IgD-negative memory B cell (primary cell): ENCODE measurements at regions not wholly inside any gene's neighbourhood (a gene's known extent, or its start where the extent isn't known, plus 50 kb on each side); places are given as distances from the start of the nearest gene placed in this dataset.
A peak's percentile ranks its signal among the peaks of the same experiment; 100 is the strongest.

ENCODE experiments used
- H3K27ac Mint-ChIP-seq, 3 donors: one replicate each; pipeline ENCODE4 v1.8.0; 2020 to 2022; ENCODE audit warnings: mild to moderate bottlenecking in 3 of 3, mixed read lengths in 3 of 3, moderate library complexity in 1 of 3
- H3K27me3 Mint-ChIP-seq: one replicate; pipeline ENCODE4 v1.8.0; 2021; ENCODE audit warnings: mixed read lengths
- H3K36me3 Mint-ChIP-seq: one replicate; pipeline ENCODE4 v1.8.0; 2020; ENCODE audit warnings: mild to moderate bottlenecking, mixed read lengths
- H3K4me1 Mint-ChIP-seq, 3 donors: one replicate each; pipeline ENCODE4 v1.8.0; 2020 to 2022; ENCODE audit warnings: mixed read lengths in 3 of 3, mild to moderate bottlenecking in 1 of 3
- H3K4me3 Mint-ChIP-seq, 4 donors: one replicate each; pipeline ENCODE4 v1.8.0; 2020 to 2022; ENCODE audit warnings: mild to moderate bottlenecking in 4 of 4, mixed read lengths in 4 of 4, moderate library complexity in 3 of 4
- H3K9me3 Mint-ChIP-seq, 3 donors: one replicate each; pipeline ENCODE4 v1.8.0; 2020 to 2021; ENCODE audit warnings: mixed read lengths in 3 of 3, mild to moderate bottlenecking in 1 of 3

DNA sequence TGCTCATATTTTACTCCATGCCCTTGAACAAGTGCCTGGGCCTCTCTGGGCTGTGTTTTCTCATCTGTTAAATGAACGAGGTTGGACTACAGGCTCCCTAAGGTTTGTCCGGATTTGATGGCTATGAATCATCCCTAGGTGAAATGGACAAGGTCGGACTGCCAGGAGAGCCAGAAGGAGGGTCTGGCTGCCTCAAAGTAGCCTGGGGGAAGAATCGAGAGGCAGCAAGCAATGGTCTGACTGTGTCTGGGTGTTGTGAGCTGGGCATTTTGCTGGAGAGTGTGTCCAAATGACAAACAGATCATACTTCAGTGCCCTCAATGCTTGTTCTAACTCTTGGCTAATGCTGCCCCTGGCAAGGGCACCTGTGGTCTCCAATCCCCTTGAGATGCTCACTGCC lies 730.9 kb downstream of the PTPRU start:
- peaks cover 0 to 5% (median 0%) of the 10 kb centered on the region in 3 donors for H3K4me1 Mint-ChIP-seq
- no peak overlapping the region for H3K4me3 Mint-ChIP-seq
- H3K36me3 Mint-ChIP-seq, result peaks cover 2% of the 10 kb centered on the region
- H3K9me3 Mint-ChIP-seq, result peaks cover 0 to 6% (median 0%) of the 10 kb centered on the region in 3 donors
- no peak overlapping the region for H3K27ac Mint-ChIP-seq
- peaks cover under 1% of the 10 kb centered on the region for H3K27me3 Mint-ChIP-seq

DNA sequence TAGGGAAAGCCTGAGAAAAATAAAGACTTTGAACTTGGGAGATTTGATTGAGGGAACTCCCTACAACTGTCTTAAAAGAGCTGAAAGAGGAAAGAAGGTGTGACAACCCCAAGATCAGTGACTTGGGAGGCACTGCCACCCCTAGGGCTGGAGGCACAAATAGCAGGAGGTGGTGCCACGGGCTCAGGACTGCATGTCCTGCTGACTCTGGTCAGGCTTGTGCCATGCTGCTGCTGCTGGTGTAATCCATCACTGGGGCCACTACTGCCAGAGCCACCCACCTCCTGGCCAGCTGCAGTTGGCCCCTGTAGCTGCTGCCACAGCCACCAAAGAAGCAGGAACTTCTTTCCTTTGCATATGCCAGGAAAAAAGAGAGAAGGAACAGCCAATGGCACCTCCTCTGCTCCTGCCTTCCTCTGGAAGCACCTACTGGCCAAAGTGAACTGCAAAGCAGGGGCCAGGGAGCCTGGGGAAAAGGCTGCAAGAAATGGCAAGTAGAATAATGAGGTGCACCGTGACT lies 730.3 kb downstream of the PTPRU start:
- H3K4me1 Mint-ChIP-seq, result peaks cover 0 to 5% (median 0%) of the 10 kb centered on the region in 3 donors
- no peak overlapping the region for H3K4me3 Mint-ChIP-seq
- peaks cover 0 to 6% (median 2%) of the 10 kb centered on the region in 3 donors for H3K9me3 Mint-ChIP-seq
- H3K27me3 Mint-ChIP-seq, result peaks cover 4% of the 10 kb centered on the region
- H3K27ac Mint-ChIP-seq, result no peak overlapping the region
- H3K36me3 Mint-ChIP-seq, result peaks cover 2% of the 10 kb centered on the region

DNA sequence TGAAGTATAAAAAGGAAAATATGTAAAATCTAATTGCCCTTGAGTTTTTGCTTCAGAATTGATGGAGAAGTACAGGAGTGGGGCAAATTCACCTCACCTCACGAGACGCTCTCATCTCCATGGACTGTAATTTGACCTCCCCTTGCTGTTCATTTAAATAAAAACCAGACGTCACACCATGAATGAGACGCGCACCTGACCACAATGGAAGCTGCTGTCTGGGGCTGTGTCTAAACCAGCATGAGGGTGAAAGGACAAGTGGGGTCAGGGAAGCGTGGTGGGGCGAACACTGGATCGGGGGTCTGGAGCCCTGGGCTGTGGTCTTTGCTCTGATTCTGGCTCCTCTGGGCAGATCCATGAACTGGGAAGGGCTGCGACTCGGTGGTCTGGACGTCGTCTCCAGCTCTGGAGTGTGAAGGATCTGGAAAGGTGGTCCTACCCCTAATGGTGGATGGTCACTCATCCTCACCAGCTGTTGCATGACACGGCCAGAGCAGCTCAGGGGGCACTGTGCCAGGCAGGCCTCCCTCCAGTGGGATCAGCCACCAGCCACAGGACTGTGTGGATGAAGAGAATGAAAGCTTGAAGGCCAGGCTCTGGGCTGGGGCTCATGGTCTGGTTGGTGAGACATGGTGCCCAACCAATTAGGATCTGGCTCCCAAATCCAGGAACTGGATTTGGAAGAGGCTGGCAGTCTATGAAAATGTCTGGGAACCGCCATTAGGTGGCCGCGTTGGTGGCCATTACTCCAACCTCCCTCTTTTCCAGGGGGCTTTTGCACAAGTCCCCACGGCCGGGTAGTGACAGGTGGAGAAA lies 728.6 kb downstream of the PTPRU start:
- Mint-ChIP-seq H3K4me1 (peaks cover 0 to 3% (median 0%) of the 10 kb centered on the region in 3 donors), H3K9me3 (peaks cover 0 to 6% (median 2%) of the 10 kb centered on the region in 3 donors), H3K36me3 (peaks cover 2% of the 10 kb centered on the region), H3K27ac (no peak overlapping the region), H3K27me3 (peaks cover 4% of the 10 kb centered on the region), H3K4me3 (no peak overlapping the region)

DNA sequence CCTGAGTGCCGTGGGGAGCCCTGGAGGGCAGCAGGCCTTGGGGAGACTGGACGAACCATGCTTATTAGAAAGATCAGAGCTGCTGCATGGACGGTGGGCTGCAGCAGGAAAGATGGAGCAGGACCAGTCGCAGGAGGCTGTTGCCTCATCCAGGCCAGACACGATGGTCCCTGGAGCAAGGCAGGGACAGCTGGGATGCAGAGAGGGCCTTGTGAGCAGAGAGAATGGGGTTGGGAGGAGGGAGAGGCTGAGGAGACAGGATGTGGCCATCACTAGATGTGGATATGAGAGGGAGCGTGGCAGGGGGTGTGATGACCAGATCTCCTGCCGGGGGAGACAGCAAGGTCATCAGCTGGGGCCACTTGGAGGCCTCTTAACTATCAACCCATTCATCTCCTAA lies 727.6 kb downstream of the PTPRU start:
- Mint-ChIP-seq H3K4me3 (no peak overlapping the region), H3K27me3 (peaks cover 5% of the 10 kb centered on the region), H3K27ac (no peak overlapping the region), H3K4me1 (peaks cover 0 to 3% (median 0%) of the 10 kb centered on the region in 3 donors), H3K9me3 (peaks cover 0 to 4% (median 2%) of the 10 kb centered on the region in 3 donors), H3K36me3 (peaks cover 2% of the 10 kb centered on the region)

DNA sequence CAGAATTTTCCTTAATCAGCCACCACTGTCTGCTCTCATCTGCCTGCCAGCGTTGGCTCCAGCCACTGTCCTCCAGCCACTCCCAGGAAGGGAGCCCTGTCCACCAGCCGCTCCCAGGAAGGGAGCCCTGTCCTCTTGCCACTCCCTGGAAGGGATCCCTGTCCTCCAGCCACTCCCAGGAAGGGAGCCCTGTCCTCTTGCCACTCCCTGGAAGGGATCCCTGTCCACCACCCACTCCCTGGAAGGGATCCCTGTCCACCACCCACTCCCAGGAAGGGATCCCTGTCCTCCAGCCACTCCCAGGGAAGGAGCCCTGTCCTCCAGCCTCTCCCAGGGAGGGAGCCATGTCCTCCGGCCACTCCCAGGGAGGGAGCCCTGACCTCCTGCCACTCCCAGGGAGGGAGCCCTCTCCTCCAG lies 726.5 kb downstream of the PTPRU start:
- Mint-ChIP-seq H3K4me1 (peaks cover 0 to 3% (median 0%) of the 10 kb centered on the region in 3 donors), H3K27me3 (peaks cover 5% of the 10 kb centered on the region), H3K36me3 (peaks cover 2% of the 10 kb centered on the region), H3K9me3 (peaks cover 0 to 2% (median 2%) of the 10 kb centered on the region in 3 donors), H3K27ac (no peak overlapping the region), H3K4me3 (no peak overlapping the region)

DNA sequence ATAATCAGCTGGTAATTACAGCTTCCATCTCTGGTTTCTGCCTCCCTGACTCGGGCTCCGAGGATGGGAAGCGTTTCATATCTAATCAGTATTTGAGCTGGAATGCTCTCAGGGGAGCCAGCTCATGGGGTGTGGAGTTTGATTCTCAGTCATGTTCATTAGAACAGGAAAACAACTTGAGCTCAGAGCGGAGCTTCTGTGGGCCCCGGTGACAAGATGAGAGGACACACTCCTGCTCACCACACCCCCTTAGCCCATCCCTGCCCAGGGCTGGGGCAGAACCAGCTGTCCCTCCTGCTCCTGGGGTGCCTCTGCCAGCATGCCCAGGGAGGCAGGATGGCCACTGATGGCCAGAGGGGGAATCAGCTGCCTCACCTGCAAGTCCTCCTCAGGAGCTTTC lies 726.0 kb downstream of the PTPRU start:
- peaks cover 0 to 3% (median 0%) of the 10 kb centered on the region in 3 donors for H3K4me1 Mint-ChIP-seq
- peaks cover under 1% of the 10 kb centered on the region for H3K36me3 Mint-ChIP-seq
- H3K27me3 Mint-ChIP-seq, result peaks cover 5% of the 10 kb centered on the region
- H3K4me3 Mint-ChIP-seq, result no peak overlapping the region
- peaks cover 0 to 2% (median 2%) of the 10 kb centered on the region in 3 donors for H3K9me3 Mint-ChIP-seq
- H3K27ac Mint-ChIP-seq, result no peak overlapping the region

DNA sequence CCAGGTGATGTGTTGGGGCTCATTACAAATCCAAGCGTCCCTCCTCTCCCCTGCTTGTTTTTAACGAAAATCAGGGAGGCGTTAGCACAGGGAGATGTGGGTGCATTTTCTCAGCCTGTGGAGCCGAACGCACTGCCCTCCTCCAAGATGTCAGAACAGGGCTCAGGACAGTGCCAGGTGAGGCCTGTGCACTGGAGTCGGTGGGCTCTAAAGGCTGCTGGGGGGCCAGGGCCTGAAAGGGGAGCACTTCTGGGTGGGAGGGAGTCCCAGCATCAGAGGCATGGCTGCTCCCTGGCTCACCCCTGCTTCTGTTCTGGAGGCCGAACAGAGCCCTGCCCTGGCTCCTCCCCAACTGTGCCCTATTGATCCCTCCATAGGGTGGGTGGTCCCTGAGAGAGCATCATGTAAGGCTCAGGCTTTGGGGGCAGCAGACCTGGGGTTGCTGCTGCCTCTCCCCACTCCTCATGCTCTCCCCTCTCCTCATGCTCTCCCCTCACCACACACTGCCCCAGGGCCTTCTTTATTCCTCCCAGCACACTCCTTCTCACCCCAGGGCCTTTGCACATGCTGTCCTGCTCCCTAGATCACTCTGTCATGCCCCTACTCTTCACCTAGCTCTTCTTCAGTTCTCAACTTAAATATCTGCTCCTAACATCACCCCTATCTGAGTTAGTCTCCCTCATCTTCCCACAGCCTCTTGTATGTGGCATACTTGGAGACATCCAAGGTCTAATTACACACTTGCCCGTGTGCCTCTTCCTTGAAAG lies 725.2 kb downstream of the PTPRU start:
- Mint-ChIP-seq H3K4me3 (no peak overlapping the region), H3K9me3 (peaks cover 0 to 2% (median 2%) of the 10 kb centered on the region in 3 donors), H3K27ac (peak overlapping the region in 1 of 3 donors; percentile 47), H3K4me1 (peaks cover 0 to 3% (median 0%) of the 10 kb centered on the region in 3 donors), H3K36me3 (no peaks in the 10 kb centered on the region), H3K27me3 (peaks cover 5% of the 10 kb centered on the region)

DNA sequence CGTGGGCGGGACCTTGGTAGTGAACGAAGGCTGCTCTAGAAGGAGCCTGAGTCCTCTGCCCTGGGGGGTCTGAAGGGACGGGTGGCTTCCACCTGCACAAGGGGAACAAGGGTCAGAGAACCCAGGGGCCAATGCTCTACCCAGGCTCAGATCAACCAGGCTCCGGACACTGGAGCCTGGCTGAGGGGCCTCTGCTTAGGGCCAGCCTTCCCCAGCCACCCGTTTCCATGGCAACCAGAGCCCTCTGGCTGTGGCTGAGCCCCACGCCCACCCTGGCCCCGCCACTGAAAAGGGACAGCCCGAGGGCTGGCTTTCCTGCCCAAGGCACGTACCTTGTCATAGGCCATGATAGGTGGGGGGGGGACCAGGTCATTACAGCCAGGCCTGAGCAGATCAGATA lies 724.6 kb downstream of the PTPRU start:
- Mint-ChIP-seq H3K27ac (no peak overlapping the region), H3K27me3 (peaks cover 5% of the 10 kb centered on the region), H3K4me3 (no peak overlapping the region)

DNA sequence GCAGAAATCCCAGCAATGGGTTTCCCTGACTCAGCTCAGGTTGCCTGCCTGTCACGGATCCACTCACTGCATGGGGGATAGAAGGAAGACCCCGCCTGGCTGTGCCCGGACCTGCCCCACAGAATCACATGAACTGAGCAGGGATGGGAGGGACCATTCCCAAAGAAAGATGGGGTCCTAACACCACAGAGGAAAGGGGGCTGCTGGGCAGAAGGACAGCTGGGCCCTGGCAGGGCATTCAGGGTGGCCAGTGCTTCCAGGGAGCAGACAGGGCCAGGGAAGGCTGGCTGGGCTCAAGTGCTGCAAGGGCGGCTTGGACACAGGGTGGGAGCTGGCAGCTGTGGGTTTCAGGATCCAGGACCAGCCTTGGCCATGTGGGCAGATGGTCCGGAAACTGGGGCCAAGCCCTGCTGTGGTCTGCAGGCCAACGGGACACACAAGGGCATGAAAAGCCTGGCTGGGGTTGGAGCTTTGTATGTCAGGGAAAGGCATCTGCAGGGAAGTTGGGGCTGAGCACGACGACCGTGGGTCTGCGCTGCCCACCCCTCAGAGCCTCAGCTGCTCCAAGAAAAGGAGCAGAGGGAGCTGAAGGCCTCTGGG lies 723.9 kb downstream of the PTPRU start:
- Mint-ChIP-seq H3K9me3 (peaks cover 0 to 5% (median 2%) of the 10 kb centered on the region in 3 donors), H3K4me1 (peaks cover 0 to 2% (median 0%) of the 10 kb centered on the region in 3 donors), H3K27me3 (peaks cover 5% of the 10 kb centered on the region), H3K27ac (no peak overlapping the region), H3K36me3 (no peaks in the 10 kb centered on the region), H3K4me3 (no peak overlapping the region)

More for the DNA sequence above, 724.6 kb downstream of the PTPRU start:
- no peaks in the 10 kb centered on the region for H3K36me3 Mint-ChIP-seq
- peaks cover 0 to 3% (median 2%) of the 10 kb centered on the region in 3 donors for H3K9me3 Mint-ChIP-seq
- H3K4me1 Mint-ChIP-seq, result peaks cover 0 to 2% (median 0%) of the 10 kb centered on the region in 3 donors

DNA sequence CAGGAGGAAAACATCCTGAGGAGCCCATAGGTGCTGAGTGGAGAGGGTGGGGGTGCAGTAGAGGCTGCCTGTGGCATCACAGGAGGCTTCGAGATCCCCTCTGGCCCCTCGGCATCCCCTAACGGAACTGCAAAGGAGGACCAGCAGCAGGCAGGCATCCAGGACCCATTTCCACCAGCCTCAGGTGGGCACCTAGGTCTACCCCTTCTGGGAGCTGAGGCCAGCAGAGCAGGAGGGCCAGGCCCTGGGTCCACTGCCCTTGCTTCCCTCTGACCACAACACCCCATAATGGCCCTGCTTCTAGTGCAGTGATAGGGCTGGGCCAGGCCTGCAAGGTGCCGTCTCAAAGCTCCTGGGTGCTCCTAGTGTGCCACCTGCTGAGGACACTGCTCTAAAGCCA lies 723.0 kb downstream of the PTPRU start:
- peaks cover 0 to 2% (median 0%) of the 10 kb centered on the region in 3 donors for H3K4me1 Mint-ChIP-seq
- peaks cover 0 to 5% (median 2%) of the 10 kb centered on the region in 3 donors for H3K9me3 Mint-ChIP-seq
- no peaks in the 10 kb centered on the region for H3K36me3 Mint-ChIP-seq
- no peak overlapping the region for H3K27ac Mint-ChIP-seq
- no peak overlapping the region for H3K4me3 Mint-ChIP-seq
- H3K27me3 Mint-ChIP-seq, result peaks cover 5% of the 10 kb centered on the region

DNA sequence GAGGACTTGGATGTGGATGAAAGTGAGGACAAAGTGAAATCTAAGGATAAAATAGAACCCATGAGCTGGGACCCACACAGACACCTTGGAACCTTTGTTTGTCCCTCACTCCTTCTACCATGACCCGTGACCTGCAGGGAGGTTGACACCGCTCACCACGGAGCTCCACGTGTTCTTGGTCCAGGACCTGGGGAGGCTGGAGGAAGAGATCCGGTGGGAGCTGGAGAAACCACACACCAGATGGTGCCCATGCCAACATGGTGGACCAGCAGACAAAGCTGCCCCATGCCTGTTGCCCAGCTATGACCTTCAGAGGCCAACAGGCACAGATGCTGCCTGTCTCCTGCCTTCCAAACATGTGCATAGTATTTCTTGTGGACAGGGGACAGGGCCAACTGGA lies 721.9 kb downstream of the PTPRU start:
- H3K36me3 Mint-ChIP-seq, result no peaks in the 10 kb centered on the region
- H3K27ac Mint-ChIP-seq, result no peak overlapping the region
- no peaks in the 10 kb centered on the region for H3K4me1 Mint-ChIP-seq
- H3K4me3 Mint-ChIP-seq, result no peak overlapping the region
- H3K27me3 Mint-ChIP-seq, result peaks cover 5% of the 10 kb centered on the region
- peaks cover 0 to 3% (median 2%) of the 10 kb centered on the region in 3 donors for H3K9me3 Mint-ChIP-seq

DNA sequence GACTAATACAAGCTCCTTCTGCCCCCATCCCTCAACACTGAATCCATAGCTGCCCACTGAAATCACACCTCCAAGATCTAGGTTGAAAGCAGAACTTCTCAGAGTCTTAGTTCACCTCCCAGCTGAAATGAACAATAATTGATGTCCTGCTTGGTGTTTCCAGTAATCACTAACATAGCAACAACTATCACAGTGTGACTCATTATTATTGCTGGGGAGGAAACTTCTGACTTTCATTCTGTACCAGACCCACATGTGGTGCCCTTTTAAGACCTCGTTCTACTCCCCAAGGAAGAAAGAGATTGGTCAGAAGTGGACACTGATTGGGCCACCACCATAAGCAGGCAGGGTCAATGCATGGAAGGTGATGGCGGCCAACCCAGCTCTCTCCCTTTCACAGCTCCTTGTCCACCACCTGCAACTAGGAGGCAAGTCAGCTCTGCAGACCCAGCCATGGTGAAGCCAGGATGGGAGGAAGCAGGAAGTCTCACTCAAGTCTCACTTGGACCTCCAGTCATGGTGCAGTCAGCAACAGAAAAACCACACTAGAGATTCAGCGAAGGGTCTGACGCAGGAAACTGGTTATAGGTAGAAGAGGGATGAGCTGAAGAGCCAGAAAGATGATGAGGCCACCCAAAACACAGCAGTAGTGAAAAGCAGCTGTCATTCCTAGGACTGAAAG lies 720.2 kb downstream of the PTPRU start:
- no peaks in the 10 kb centered on the region for H3K36me3 Mint-ChIP-seq
- H3K9me3 Mint-ChIP-seq, result peaks cover 0 to 3% (median 0%) of the 10 kb centered on the region in 3 donors
- peaks cover 1% of the 10 kb centered on the region for H3K27me3 Mint-ChIP-seq
- peak overlapping the region in 1 of 3 donors; percentile 32 for H3K27ac Mint-ChIP-seq
- peak overlapping the region in 1 of 4 donors; percentile 51 for H3K4me3 Mint-ChIP-seq
- H3K4me1 Mint-ChIP-seq, result no peaks in the 10 kb centered on the region

DNA sequence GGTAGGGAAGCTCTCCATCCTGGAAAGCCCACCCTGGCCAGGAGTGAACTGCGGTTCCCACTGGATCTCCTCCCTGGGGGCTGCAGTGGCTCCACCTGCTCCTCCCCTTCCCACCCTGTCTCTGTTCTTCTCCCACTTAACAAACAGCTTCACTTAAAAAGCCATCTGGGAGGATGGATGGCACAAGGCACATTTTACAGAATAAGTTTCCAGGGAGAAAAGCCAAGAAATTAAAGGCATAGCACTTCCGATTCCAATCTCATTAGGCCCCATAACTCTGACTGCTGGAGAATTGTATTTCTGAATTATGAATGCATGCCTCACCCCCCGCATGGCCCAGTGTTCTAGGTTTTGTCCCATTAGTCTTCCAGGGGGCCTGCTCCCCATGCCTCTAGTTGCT lies 718.3 kb downstream of the PTPRU start:
- H3K27me3 Mint-ChIP-seq, result peaks cover 1% of the 10 kb centered on the region
- H3K4me1 Mint-ChIP-seq, result no peaks in the 10 kb centered on the region
- no peak overlapping the region for H3K27ac Mint-ChIP-seq
- peaks cover 0 to 3% (median 0%) of the 10 kb centered on the region in 3 donors for H3K9me3 Mint-ChIP-seq
- no peak overlapping the region for H3K4me3 Mint-ChIP-seq
- H3K36me3 Mint-ChIP-seq, result no peaks in the 10 kb centered on the region

DNA sequence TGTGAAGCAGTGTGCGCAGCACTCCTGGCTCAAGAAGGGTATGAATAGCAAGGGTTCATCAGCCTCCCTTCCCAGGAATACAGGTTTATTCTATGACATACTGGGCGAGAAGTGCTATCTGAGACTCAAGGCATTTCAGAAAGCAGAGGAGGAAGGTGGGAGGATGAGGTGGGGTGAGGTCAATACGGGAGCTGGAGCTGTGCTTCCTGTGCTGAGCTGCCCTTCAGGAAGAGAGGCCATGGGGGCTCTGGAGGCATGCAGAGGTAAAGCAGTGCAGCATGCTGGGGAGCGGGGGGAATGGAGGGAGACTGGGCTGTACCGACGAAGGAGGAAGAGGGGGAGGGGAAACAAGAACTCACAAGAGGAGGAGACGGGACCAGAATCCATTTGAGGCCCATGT lies 717.6 kb downstream of the PTPRU start:
- Mint-ChIP-seq H3K27me3 (no peaks in the 10 kb centered on the region), H3K36me3 (no peaks in the 10 kb centered on the region), H3K4me3 (no peak overlapping the region), H3K4me1 (no peaks in the 10 kb centered on the region), H3K9me3 (peaks cover 0 to 3% (median 0%) of the 10 kb centered on the region in 3 donors), H3K27ac (no peak overlapping the region)
